ENCODE measurements at regions not wholly inside any gene's neighbourhood (a gene's known extent, or its start where the extent isn't known, plus 50 kb on each side); places are given as distances from the start of the nearest gene placed in this dataset.

GRCh38 chr14:85218982-85219381 lies 311.0 kb upstream of the FLRT2 start:
- TF ChIP-seq EZH2 (IDR thresholded peaks at IDR 0.05) (no peak), POLR2AphosphoS5 (IDR thresholded peaks at IDR 0.05; ENCODE audit: borderline replicate concordance, low read depth, low read length) (no peak)
